Astrocyte of the spinal cord (primary cell): ENCODE measurements at regions not wholly inside any gene's neighbourhood (a gene's known extent, or its start where the extent isn't known, plus 50 kb on each side); places are given as distances from the start of the nearest gene placed in this dataset.

Experiments used
- DNase-seq: peaks from one replicate; pipeline ENCODE4 v3.0.0; 2011; ENCODE audit warnings: low read depth, low spot score
- H3K4me3 ChIP-seq: 2 replicates; pipeline ENCODE4 v1.5.1; 2011; ENCODE audit warnings: low read depth, mild to moderate bottlenecking, low read length, moderate library complexity
- CTCF ChIP-seq: IDR thresholded peaks from 2 replicates; pipeline ENCODE4 v1.5.1; 2012; ENCODE audit warnings: low read depth, mild to moderate bottlenecking, low read length, inconsistent platforms
- in situ Hi-C: cut with HindIII; loops from 2 replicates; pipeline ENCODE4 v1.10.0; 2017; ENCODE audit warnings: low sequenced_read_pairs

GRCh38 chr14:65901595-65901994 lies 489.1 kb downstream of the FUT8 start:
- in situ Hi-C loops: no loop called here
- H3K4me3 ChIP-seq: no peak overlapping the region
- DNase-seq: no peak
- no peak for TF ChIP-seq CTCF

DNA sequence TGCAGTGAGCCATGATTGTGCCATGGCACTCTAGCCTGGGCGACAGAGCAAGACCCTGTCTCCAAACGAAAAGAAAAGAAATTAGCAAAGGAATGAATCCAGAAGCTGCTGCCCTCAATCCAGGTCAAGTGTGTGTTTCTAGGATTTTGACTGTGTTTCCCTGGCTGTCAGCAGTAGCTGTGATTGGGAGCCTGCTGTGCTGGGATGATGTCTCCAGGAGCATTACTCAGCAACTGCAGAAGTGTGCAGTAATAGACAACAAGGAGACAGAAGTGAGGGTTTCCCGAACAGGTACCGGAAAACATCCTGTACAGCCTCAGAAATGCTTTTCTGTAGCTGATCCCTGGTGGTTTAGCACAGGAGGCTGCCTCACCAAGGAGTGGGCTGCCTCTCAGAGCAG lies 492.5 kb downstream of the FUT8 start:
- TF ChIP-seq CTCF: no peak
- no peak for DNase-seq
- in situ Hi-C loops: no loop called here
- no peak overlapping the region for H3K4me3 ChIP-seq

- TF ChIP-seq CTCF: no peak
- no peak for DNase-seq
- in situ Hi-C loops: no loop called here
- no peak overlapping the region for H3K4me3 ChIP-seq
Measured at GRCh38 chr14:65906344-65906743, 493.8 kb downstream of the FUT8 start.

GRCh38 chr14:65906948-65907347 lies 494.4 kb downstream of the FUT8 start:
- no peak for DNase-seq
- in situ Hi-C loops: no loop called here
- TF ChIP-seq CTCF: no peak
- H3K4me3 ChIP-seq: no peak overlapping the region

DNA sequence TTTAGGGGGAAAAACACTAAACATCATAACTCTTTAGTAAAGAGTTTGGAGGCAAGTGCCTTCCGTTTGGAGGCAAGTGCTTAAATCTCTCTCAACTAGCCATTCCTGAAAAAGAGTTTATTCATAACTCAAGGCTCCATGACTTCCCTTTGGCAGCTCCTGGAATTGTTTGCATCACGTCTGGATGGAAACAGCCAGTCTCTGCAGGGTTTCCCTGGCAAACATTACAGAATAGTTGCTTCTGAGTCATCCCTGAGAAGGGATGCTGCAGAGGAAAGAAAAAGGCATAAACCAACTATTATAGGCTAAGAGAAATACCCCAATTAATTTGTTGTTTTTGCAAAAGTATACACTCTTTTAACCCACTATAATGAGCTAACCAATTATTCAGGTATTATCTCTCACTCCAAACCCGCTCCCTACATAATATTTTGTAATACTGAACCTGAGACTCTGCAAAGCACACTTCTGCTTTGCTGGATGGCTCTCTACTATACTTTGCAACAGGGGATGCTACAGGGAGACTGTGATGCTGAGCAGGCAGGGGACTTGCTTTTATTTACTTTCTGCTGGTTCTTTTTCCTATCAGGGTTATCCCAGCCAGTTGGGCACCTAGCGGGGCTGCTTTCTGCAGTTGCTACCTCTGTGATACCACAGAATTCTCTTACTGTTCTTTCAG lies 497.7 kb downstream of the FUT8 start:
- no peak overlapping the region for H3K4me3 ChIP-seq
- in situ Hi-C loops: no loop called here
- DNase-seq: peak; percentile 48
- TF ChIP-seq CTCF: no peak

DNA sequence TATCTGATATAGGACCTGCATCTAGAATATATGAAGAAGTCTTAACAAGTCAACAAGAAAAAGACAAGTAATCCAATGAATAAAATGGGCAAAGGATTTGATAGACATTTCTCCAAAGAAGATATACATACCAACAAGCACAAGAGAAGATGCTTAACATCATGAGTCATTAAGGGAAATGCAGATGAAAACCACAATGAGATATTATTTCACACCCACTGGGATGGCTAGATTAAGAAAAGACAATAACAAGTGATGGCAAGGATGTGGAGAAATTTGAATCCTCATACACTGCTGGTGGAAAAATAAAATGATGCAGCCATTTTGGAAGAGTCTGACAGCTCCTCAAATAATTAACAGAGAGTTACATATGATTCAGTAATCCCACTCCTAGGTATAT lies 502.6 kb downstream of the FUT8 start:
- in situ Hi-C loops: no loop called here
- no peak for DNase-seq

More for the DNA sequence above, 502.6 kb downstream of the FUT8 start:
- H3K4me3 ChIP-seq: no peak overlapping the region
- TF ChIP-seq CTCF: no peak
